Ishikawa (cell line): ENCODE measurements at regions not wholly inside any gene's neighbourhood (a gene's known extent, or its start where the extent isn't known, plus 50 kb on each side); places are given as distances from the start of the nearest gene placed in this dataset.

Experiments
- CEBPB ChIP-seq: IDR thresholded peaks from 2 replicates; pipeline ENCODE4 v1.6.1; 2012
- EP300 ChIP-seq: IDR thresholded peaks from 2 replicates; pipeline ENCODE4 v1.6.1; 2012; ENCODE audit warnings: borderline replicate concordance
- NFIC ChIP-seq: IDR thresholded peaks from 2 replicates; pipeline ENCODE4 v1.6.1; 2012
- RAD21 ChIP-seq: IDR thresholded peaks from 2 replicates; pipeline ENCODE4 v1.6.1; 2012; ENCODE audit warnings: low read depth
- TAF1 ChIP-seq: IDR thresholded peaks from 2 replicates; pipeline ENCODE4 v1.6.1; 2012; ENCODE audit warnings: low read depth, mild to moderate bottlenecking
- TCF12 ChIP-seq: IDR thresholded peaks from 2 replicates; pipeline ENCODE4 v1.6.1; 2012; ENCODE audit warnings: low read depth
- ZBTB7A ChIP-seq: IDR thresholded peaks from 2 replicates; pipeline ENCODE4 v1.6.1; 2012; ENCODE audit warnings: low read depth
- TF ChIP-seq, protein P1 (sequence below): IDR thresholded peaks from 2 replicates; pipeline ENCODE4 v1.6.1; 2012
- TF ChIP-seq, protein P2 (sequence below): IDR thresholded peaks from 2 replicates; pipeline ENCODE4 v1.6.1; 2012; ENCODE audit warnings: low read depth, mild to moderate bottlenecking
- TF ChIP-seq, protein P3 (sequence below): IDR thresholded peaks from 2 replicates; pipeline ENCODE4 v1.6.1; 2012

DNA sequence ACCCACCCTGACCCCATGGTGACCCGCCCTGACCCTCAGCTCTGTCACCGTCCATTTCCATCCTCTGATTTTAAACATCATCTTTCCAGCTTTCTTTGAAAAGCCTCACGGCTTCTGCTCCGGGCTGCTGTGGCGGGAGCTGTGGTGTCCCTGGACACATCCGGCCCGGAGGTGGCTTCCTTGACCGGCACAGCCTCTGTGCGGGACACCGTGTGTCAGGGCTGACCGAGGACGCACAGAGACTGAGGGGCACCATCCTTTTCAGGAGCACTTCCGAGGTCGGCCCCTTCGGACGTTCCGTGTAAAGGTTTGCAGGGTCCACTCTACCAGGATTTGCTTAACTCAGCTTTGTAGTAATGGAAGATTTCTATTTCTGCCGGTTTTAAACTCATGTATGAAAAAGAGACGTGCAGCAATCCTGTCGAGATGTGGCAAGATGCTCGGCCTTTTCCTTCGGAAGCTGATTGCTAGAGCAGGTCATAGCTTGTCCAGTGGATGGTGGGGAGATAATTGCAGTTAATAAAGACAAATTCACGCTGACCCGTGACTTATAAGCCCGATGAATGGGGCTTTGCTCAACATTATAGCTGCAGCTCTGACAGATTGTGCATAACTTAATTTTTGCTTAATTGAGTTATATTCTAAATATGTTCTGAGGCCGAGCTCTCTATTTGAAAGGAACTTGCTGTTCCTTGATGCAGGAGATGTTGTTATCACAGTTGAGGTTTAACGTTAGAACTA is 54.4 kb upstream of the CFAP46 start:
- no peak for TF ChIP-seq RAD21
- TF ChIP-seq TAF1 = no peak
- TF ChIP-seq, protein P1, sequence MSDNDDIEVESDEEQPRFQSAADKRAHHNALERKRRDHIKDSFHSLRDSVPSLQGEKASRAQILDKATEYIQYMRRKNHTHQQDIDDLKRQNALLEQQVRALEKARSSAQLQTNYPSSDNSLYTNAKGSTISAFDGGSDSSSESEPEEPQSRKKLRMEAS = no peak
- TF ChIP-seq, protein P2, sequence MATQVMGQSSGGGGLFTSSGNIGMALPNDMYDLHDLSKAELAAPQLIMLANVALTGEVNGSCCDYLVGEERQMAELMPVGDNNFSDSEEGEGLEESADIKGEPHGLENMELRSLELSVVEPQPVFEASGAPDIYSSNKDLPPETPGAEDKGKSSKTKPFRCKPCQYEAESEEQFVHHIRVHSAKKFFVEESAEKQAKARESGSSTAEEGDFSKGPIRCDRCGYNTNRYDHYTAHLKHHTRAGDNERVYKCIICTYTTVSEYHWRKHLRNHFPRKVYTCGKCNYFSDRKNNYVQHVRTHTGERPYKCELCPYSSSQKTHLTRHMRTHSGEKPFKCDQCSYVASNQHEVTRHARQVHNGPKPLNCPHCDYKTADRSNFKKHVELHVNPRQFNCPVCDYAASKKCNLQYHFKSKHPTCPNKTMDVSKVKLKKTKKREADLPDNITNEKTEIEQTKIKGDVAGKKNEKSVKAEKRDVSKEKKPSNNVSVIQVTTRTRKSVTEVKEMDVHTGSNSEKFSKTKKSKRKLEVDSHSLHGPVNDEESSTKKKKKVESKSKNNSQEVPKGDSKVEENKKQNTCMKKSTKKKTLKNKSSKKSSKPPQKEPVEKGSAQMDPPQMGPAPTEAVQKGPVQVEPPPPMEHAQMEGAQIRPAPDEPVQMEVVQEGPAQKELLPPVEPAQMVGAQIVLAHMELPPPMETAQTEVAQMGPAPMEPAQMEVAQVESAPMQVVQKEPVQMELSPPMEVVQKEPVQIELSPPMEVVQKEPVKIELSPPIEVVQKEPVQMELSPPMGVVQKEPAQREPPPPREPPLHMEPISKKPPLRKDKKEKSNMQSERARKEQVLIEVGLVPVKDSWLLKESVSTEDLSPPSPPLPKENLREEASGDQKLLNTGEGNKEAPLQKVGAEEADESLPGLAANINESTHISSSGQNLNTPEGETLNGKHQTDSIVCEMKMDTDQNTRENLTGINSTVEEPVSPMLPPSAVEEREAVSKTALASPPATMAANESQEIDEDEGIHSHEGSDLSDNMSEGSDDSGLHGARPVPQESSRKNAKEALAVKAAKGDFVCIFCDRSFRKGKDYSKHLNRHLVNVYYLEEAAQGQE = no peak
- TF ChIP-seq NFIC = no peak
- no peak for TF ChIP-seq EP300
- no peak for TF ChIP-seq CEBPB
- no peak for TF ChIP-seq TCF12
- TF ChIP-seq, protein P3, sequence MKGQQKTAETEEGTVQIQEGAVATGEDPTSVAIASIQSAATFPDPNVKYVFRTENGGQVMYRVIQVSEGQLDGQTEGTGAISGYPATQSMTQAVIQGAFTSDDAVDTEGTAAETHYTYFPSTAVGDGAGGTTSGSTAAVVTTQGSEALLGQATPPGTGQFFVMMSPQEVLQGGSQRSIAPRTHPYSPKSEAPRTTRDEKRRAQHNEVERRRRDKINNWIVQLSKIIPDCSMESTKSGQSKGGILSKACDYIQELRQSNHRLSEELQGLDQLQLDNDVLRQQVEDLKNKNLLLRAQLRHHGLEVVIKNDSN = no peak
- TF ChIP-seq ZBTB7A = no peak
